GM18909 (cell line): ENCODE measurements at regions not wholly inside any gene's neighbourhood (a gene's known extent, or its start where the extent isn't known, plus 50 kb on each side); places are given as distances from the start of the nearest gene placed in this dataset.
"Not testable (repeated sequence)": the region's sequence is repeated elsewhere in the genome, so short reads cannot be mapped to it uniquely, and the experiment has no call there.

ENCODE experiments used
- ATAC-seq: cut with Tn5 transposase; IDR thresholded peaks from one replicate; pipeline ENCODE4 v1.9.1; 2021; ENCODE audit warnings: mild to moderate bottlenecking; ENCODE audit not compliant: unreplicated experiment, poor library complexity

GRCh38 chrX:12034741-12035140 lies 103.5 kb upstream of the FRMPD4 start:
- ATAC-seq = no peak

GRCh38 chrX:12042615-12043014 lies 95.7 kb upstream of the FRMPD4 start:
- no peak for ATAC-seq

GRCh38 chrX:12052109-12052508 lies 86.2 kb upstream of the FRMPD4 start:
- ATAC-seq = no peak

GRCh38 chrX:12058087-12058486 lies 80.2 kb upstream of the FRMPD4 start:
- no peak for ATAC-seq

GRCh38 chrX:12060489-12061260 lies 77.6 kb upstream of the FRMPD4 start:
- ATAC-seq = no peak

- no peak for ATAC-seq
Observed at GRCh38 chrX:12065251-12065650, 73.0 kb upstream of the FRMPD4 start.

GRCh38 chrX:12076046-12076445 lies 62.2 kb upstream of the FRMPD4 start:
- ATAC-seq = no peak

GRCh38 chrX:12080265-12080664 lies 58.0 kb upstream of the FRMPD4 start:
- peak; percentile 59 for ATAC-seq

GRCh38 chrX:12082959-12083358 lies 55.3 kb upstream of the FRMPD4 start:
- ATAC-seq = not testable (repeated sequence)
